WTC11 (cell line): ENCODE measurements at regions not wholly inside any gene's neighbourhood (a gene's known extent, or its start where the extent isn't known, plus 50 kb on each side); places are given as distances from the start of the nearest gene placed in this dataset.

Experiments used
- ATAC-seq: fragments of 200-7000 bp; cut with Tn5 transposase; 2 replicates; pipeline ENCODE4 v1.10.0; 2021; ENCODE audit warnings: mild to moderate bottlenecking, moderate library complexity
- CTCF ChIA-PET: fragments of 300-600 bp; sonication (Branson Sonifier 250); formaldehyde crosslinking; loops from one replicate; lab custom pipeline; 2021; ENCODE audit warnings: antibody characterized with exemption; lab: Charles Lee
- POLR2A ChIA-PET: fragments of 350-600 bp; sonication (Branson Sonifier 250); formaldehyde crosslinking; loops from one replicate; lab custom pipeline; 2021; ENCODE audit warnings: antibody characterized with exemption; lab: Charles Lee
- DNase-seq: peaks from one replicate; pipeline ENCODE4 v3.0.0; 2021; ENCODE audit warnings: low spot score
- H3K27ac Mint-ChIP-seq: 2 replicates; pipeline ENCODE4 v1.8.0; 2021; ENCODE audit warnings: mixed read lengths
- H3K27me3 Mint-ChIP-seq: 2 replicates; pipeline ENCODE4 v1.8.0; 2021; ENCODE audit warnings: low read depth, mild to moderate bottlenecking, moderate library complexity, mixed read lengths
- H3K36me3 Mint-ChIP-seq: 2 replicates; pipeline ENCODE4 v1.8.0; 2021; ENCODE audit warnings: mixed read lengths
- H3K4me1 Mint-ChIP-seq: 2 replicates; pipeline ENCODE4 v1.8.0; 2022; ENCODE audit warnings: mixed read lengths
- H3K4me3 Mint-ChIP-seq: 2 replicates; pipeline ENCODE4 v1.8.0; 2021; ENCODE audit warnings: mild to moderate bottlenecking, moderate library complexity, mixed read lengths
- H3K9me3 Mint-ChIP-seq: 2 replicates; pipeline ENCODE4 v1.8.0; 2021; ENCODE audit warnings: mixed read lengths
- CREB1 ChIP-seq: sonication (generic); formaldehyde crosslinking; IDR thresholded peaks from 2 replicates; pipeline ENCODE4 v1.8.0; 2023; ENCODE audit warnings: mild to moderate bottlenecking, missing genetic modification reagents
- E2F1 ChIP-seq: sonication (generic); formaldehyde crosslinking; IDR thresholded peaks from 2 replicates; pipeline ENCODE4 v1.8.0; 2022; ENCODE audit warnings: mild to moderate bottlenecking, missing genetic modification reagents
- JAZF1 ChIP-seq: fragments of 250-450 bp; sonication (Bioruptor Pico); IDR thresholded peaks from 2 replicates; pipeline ENCODE4 v1.9.0; 2021; ENCODE audit warnings: moderate library complexity, mild to moderate bottlenecking, inconsistent platforms
- MYBL2 ChIP-seq: sonication (generic); formaldehyde crosslinking; IDR thresholded peaks from 2 replicates; pipeline ENCODE4 v1.8.1; 2023; ENCODE audit warnings: mild to moderate bottlenecking, moderate library complexity, missing genetic modification reagents
- NFE2L1 ChIP-seq: sonication (generic); formaldehyde crosslinking; IDR thresholded peaks from 2 replicates; pipeline ENCODE4 v1.8.1; 2023; ENCODE audit warnings: missing genetic modification reagents
- NR1H2 ChIP-seq: sonication (generic); formaldehyde crosslinking; IDR thresholded peaks from 2 replicates; pipeline ENCODE4 v1.9.0; 2021; ENCODE audit warnings: mild to moderate bottlenecking, moderate library complexity, missing genetic modification reagents
- NR3C1 ChIP-seq: sonication (generic); formaldehyde crosslinking; conservative IDR thresholded peaks from 2 replicates; pipeline ENCODE4 v1.8.1; 2023; ENCODE audit warnings: low read depth, mild to moderate bottlenecking, missing genetic modification reagents
- SMAD4 ChIP-seq: sonication (generic); formaldehyde crosslinking; IDR thresholded peaks from 2 replicates; pipeline ENCODE4 v1.8.0; 2022; ENCODE audit warnings: mild to moderate bottlenecking, missing genetic modification reagents
- TEAD1 ChIP-seq: sonication (generic); formaldehyde crosslinking; IDR thresholded peaks from 2 replicates; pipeline ENCODE4 v1.8.0; 2022; ENCODE audit warnings: mild to moderate bottlenecking, missing genetic modification reagents
- TP53 ChIP-seq: sonication (generic); formaldehyde crosslinking; IDR thresholded peaks from 2 replicates; pipeline ENCODE4 v1.8.1; 2023; ENCODE audit warnings: mild to moderate bottlenecking, missing genetic modification reagents
- ZNF317 ChIP-seq: sonication (generic); formaldehyde crosslinking; IDR thresholded peaks from 2 replicates; pipeline ENCODE4 v1.8.1; 2023; ENCODE audit warnings: low read depth, mild to moderate bottlenecking, moderate library complexity, missing genetic modification reagents, borderline replicate concordance
- ZNF671 ChIP-seq: fragments of 250-450 bp; sonication (Bioruptor Pico); IDR thresholded peaks from 2 replicates; pipeline ENCODE4 v1.8.0; 2021; ENCODE audit warnings: mild to moderate bottlenecking
- TF ChIP-seq, protein P1 (sequence below): sonication (generic); formaldehyde crosslinking; IDR thresholded peaks from 2 replicates; pipeline ENCODE4 v1.8.1; 2023; ENCODE audit warnings: mild to moderate bottlenecking, missing genetic modification reagents, moderate library complexity
- TF ChIP-seq, protein P2 (sequence below): sonication (generic); formaldehyde crosslinking; IDR thresholded peaks from 2 replicates; pipeline ENCODE4 v1.8.0; 2022; ENCODE audit warnings: mild to moderate bottlenecking, missing genetic modification reagents
- TF ChIP-seq, protein P3 (sequence below): sonication (generic); formaldehyde crosslinking; IDR thresholded peaks from 2 replicates; pipeline ENCODE4 v1.8.1; 2022; ENCODE audit warnings: low read depth, mild to moderate bottlenecking, moderate library complexity, missing genetic modification reagents, borderline replicate concordance
- TF ChIP-seq, protein P4 (sequence below): fragments of 250-450 bp; sonication (Bioruptor Pico); IDR thresholded peaks from 2 replicates; pipeline ENCODE4 v1.9.0; 2021; ENCODE audit warnings: mild to moderate bottlenecking
- TF ChIP-seq, protein P5 (sequence below): fragments of 250-450 bp; sonication (Bioruptor Pico); IDR thresholded peaks from 2 replicates; pipeline ENCODE4 v1.8.0; 2021; ENCODE audit warnings: mild to moderate bottlenecking
- TF ChIP-seq, protein P6 (sequence below): sonication (generic); formaldehyde crosslinking; IDR thresholded peaks from 2 replicates; pipeline ENCODE4 v1.8.1; 2022; ENCODE audit warnings: mild to moderate bottlenecking, moderate library complexity, missing genetic modification reagents

DNA sequence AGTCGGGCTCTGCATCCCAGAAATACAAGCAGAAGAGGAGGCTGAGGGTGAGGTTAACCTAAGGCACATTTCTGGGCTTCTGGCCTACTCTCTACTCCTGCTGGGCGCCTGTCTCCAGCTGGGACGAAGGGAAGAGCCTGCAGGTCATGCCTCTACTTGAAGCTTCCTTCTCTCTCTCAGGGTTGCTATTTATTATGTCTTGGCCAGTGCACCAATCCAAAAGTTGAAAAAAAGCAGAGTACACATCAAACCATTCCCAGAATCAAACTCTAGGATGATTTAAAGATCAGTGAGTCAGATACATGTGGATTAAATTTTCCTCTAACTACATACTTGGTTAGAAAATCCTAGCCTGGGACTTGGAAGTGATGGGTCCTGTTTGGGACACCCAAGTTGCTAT is 60.2 kb upstream of the CDON start:
- Mint-ChIP-seq H3K27me3 (no peaks in the 10 kb centered on the region), H3K9me3 (no peaks in the 10 kb centered on the region), H3K27ac (no peak overlapping the region), H3K36me3 (no peaks in the 10 kb centered on the region), H3K4me3 (no peak overlapping the region), H3K4me1 (peaks cover 14% of the 10 kb centered on the region)
- POLR2A ChIA-PET: interaction anchor here (0.7 kb wide), 1 partner anchor 130 kb away, joined by 3 read pairs; no protein-coding TSS in a partner anchor
- DNase-seq: no peak
- CTCF ChIA-PET: interaction anchor here (0.7 to 0.9 kb wide), 2 partner anchors 61 to 117 kb away, joined by 3 read pairs; no protein-coding TSS in a partner anchor
- ATAC-seq: no peak
- TF ChIP-seq NR1H2 (CRISPR knock-in tag): no peak
- TF ChIP-seq MYBL2 (CRISPR knock-in tag): no peak
- TF ChIP-seq, protein P1, sequence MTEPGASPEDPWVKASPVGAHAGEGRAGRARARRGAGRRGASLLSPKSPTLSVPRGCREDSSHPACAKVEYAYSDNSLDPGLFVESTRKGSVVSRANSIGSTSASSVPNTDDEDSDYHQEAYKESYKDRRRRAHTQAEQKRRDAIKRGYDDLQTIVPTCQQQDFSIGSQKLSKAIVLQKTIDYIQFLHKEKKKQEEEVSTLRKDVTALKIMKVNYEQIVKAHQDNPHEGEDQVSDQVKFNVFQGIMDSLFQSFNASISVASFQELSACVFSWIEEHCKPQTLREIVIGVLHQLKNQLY (CRISPR knock-in tag): no peak
- TF ChIP-seq, protein P2, sequence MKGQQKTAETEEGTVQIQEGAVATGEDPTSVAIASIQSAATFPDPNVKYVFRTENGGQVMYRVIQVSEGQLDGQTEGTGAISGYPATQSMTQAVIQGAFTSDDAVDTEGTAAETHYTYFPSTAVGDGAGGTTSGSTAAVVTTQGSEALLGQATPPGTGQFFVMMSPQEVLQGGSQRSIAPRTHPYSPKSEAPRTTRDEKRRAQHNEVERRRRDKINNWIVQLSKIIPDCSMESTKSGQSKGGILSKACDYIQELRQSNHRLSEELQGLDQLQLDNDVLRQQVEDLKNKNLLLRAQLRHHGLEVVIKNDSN (CRISPR knock-in tag): no peak
- no peak for TF ChIP-seq NR3C1
- TF ChIP-seq NFE2L1: no peak
- TF ChIP-seq, protein P3, sequence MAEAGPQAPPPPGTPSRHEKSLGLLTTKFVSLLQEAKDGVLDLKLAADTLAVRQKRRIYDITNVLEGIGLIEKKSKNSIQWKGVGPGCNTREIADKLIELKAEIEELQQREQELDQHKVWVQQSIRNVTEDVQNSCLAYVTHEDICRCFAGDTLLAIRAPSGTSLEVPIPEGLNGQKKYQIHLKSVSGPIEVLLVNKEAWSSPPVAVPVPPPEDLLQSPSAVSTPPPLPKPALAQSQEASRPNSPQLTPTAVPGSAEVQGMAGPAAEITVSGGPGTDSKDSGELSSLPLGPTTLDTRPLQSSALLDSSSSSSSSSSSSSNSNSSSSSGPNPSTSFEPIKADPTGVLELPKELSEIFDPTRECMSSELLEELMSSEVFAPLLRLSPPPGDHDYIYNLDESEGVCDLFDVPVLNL: no peak
- TF ChIP-seq JAZF1 (CRISPR knock-in tag): no peak
- no peak for TF ChIP-seq SMAD4
- no peak for TF ChIP-seq CREB1 (CRISPR knock-in tag)

- no peak for ATAC-seq
- Mint-ChIP-seq H3K27me3 (no peaks in the 10 kb centered on the region), H3K4me1 (peaks cover 6% of the 10 kb centered on the region), H3K36me3 (no peaks in the 10 kb centered on the region), H3K27ac (no peak overlapping the region), H3K4me3 (no peak overlapping the region)
- POLR2A ChIA-PET: interaction anchor here (1.0 kb wide), 1 partner anchor 17 kb away, joined by 3 read pairs; no protein-coding TSS in a partner anchor
- CTCF ChIA-PET: interaction anchor here (1.5 kb wide), 1 partner anchor 11 kb away, joined by 4 read pairs; no protein-coding TSS in a partner anchor
- no peak for DNase-seq
- TF ChIP-seq NR1H2 (CRISPR knock-in tag) (no peak), ZNF671 (CRISPR knock-in tag) (no peak), ZNF317 (CRISPR knock-in tag) (no peak), TP53 (CRISPR knock-in tag) (no peak), TEAD1 (CRISPR knock-in tag) (no peak), E2F1 (CRISPR knock-in tag) (no peak), SMAD4 (no peak)
- TF ChIP-seq, protein P4, sequence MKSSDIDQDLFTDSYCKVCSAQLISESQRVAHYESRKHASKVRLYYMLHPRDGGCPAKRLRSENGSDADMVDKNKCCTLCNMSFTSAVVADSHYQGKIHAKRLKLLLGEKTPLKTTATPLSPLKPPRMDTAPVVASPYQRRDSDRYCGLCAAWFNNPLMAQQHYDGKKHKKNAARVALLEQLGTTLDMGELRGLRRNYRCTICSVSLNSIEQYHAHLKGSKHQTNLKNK (CRISPR knock-in tag): no peak
- TF ChIP-seq, protein P5, sequence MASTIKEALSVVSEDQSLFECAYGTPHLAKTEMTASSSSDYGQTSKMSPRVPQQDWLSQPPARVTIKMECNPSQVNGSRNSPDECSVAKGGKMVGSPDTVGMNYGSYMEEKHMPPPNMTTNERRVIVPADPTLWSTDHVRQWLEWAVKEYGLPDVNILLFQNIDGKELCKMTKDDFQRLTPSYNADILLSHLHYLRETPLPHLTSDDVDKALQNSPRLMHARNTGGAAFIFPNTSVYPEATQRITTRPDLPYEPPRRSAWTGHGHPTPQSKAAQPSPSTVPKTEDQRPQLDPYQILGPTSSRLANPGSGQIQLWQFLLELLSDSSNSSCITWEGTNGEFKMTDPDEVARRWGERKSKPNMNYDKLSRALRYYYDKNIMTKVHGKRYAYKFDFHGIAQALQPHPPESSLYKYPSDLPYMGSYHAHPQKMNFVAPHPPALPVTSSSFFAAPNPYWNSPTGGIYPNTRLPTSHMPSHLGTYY (CRISPR knock-in tag): no peak
- TF ChIP-seq, protein P6, sequence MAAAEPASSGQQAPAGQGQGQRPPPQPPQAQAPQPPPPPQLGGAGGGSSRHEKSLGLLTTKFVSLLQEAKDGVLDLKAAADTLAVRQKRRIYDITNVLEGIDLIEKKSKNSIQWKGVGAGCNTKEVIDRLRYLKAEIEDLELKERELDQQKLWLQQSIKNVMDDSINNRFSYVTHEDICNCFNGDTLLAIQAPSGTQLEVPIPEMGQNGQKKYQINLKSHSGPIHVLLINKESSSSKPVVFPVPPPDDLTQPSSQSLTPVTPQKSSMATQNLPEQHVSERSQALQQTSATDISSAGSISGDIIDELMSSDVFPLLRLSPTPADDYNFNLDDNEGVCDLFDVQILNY (CRISPR knock-in tag): no peak
- TF ChIP-seq, all 79 proteins: peak for 0
- H3K9me3 Mint-ChIP-seq: no peaks in the 10 kb centered on the region
These were observed 58.6 kb upstream of the CDON start for GRCh38 chr11:126121296-126121695.
